ENCODE measurements at regions not wholly inside any gene's neighbourhood (a gene's known extent, or its start where the extent isn't known, plus 50 kb on each side); places are given as distances from the start of the nearest gene placed in this dataset.

- H3K9me3 Mint-ChIP-seq = no peaks in the 10 kb centered on the region
- no peaks in the 10 kb centered on the region for H3K36me3 Mint-ChIP-seq (ENCODE audit: low read depth)
- Histone ChIP-seq H3K27me3 (ENCODE audit: control insufficient read depth in 1 of 2, insufficient read depth in 2 of 2, low read length in 2 of 2) (peaks cover 6% of the 10 kb centered on the region in 2 experiments), H3K4me3 (ENCODE audit: low read length) (no peak overlapping the region), H3K4me1 (ENCODE audit: insufficient read depth, low read length) (no peaks in the 10 kb centered on the region), H3K36me3 (ENCODE audit: insufficient read depth, low read length) (no peaks in the 10 kb centered on the region), H3K9me3 (ENCODE audit: control insufficient read depth in 1 of 2, insufficient read depth in 1 of 2, low read length in 2 of 2) (no peaks in the 10 kb centered on the region), H3K27ac (ENCODE audit: low read depth in 1 of 2, low read length in 2 of 2) (no peak overlapping the region)
- intact Hi-C loops (cut with DNase I, micrococcal nuclease) = no loop called here
- CTCF ChIA-PET = no interaction called here
- POLR2A ChIA-PET = no interaction called here
- DNase-seq (peak in 3 of 14 experiments; percentile 1 to 16 (median 8)), ATAC-seq (ENCODE audit: poor library complexity) (no peak)
- H3K4me1 Mint-ChIP-seq (ENCODE audit: low read depth) = no peaks in the 10 kb centered on the region
- H3K27me3 Mint-ChIP-seq = peaks cover 14% of the 10 kb centered on the region
- no peak overlapping the region for H3K27ac Mint-ChIP-seq
- H3K4me3 Mint-ChIP-seq = no peak overlapping the region
- no peak for TF ChIP-seq CTCF (IDR thresholded peaks at IDR 0.05)
These were observed 91.6 kb downstream of the DHRS2 start for GRCh38 chr14:23727566-23728335.

- no peaks in the 10 kb centered on the region for H3K36me3 Mint-ChIP-seq (ENCODE audit: low read depth)
- intact Hi-C loops (cut with DNase I, micrococcal nuclease) = no loop called here
- Histone ChIP-seq H3K9me3 (ENCODE audit: control insufficient read depth in 1 of 2, insufficient read depth in 1 of 2, low read length in 2 of 2) (no peaks in the 10 kb centered on the region), H3K4me3 (ENCODE audit: low read length) (no peak overlapping the region), H3K4me1 (ENCODE audit: insufficient read depth, low read length) (no peaks in the 10 kb centered on the region), H3K27me3 (ENCODE audit: control insufficient read depth in 1 of 2, insufficient read depth in 2 of 2, low read length in 2 of 2) (peaks cover 6% of the 10 kb centered on the region in 2 experiments), H3K27ac (ENCODE audit: low read depth in 1 of 2, low read length in 2 of 2) (no peak overlapping the region), H3K36me3 (ENCODE audit: insufficient read depth, low read length) (no peaks in the 10 kb centered on the region)
- ATAC-seq (ENCODE audit: poor library complexity) (no peak), DNase-seq (no peak)
- peaks cover 20% of the 10 kb centered on the region for H3K27me3 Mint-ChIP-seq
- POLR2A ChIA-PET = no interaction called here
- no peak for TF ChIP-seq CTCF (IDR thresholded peaks at IDR 0.05)
- no peak overlapping the region for H3K4me3 Mint-ChIP-seq
- peaks cover 2% of the 10 kb centered on the region for H3K9me3 Mint-ChIP-seq
- CTCF ChIA-PET = no interaction called here
- no peak overlapping the region for H3K27ac Mint-ChIP-seq
- H3K4me1 Mint-ChIP-seq (ENCODE audit: low read depth) = no peaks in the 10 kb centered on the region
These were observed 92.6 kb downstream of the DHRS2 start for GRCh38 chr14:23728791-23729190.

- H3K4me1 Mint-ChIP-seq (ENCODE audit: low read depth) = no peaks in the 10 kb centered on the region
- DNase-seq (no peak), ATAC-seq (ENCODE audit: poor library complexity) (no peak)
- Histone ChIP-seq H3K9me3 (ENCODE audit: control insufficient read depth in 1 of 2, insufficient read depth in 1 of 2, low read length in 2 of 2) (no peaks in the 10 kb centered on the region), H3K4me3 (ENCODE audit: low read length) (no peak overlapping the region), H3K27me3 (ENCODE audit: control insufficient read depth in 1 of 2, insufficient read depth in 2 of 2, low read length in 2 of 2) (peaks cover 6% of the 10 kb centered on the region in 2 experiments), H3K27ac (ENCODE audit: low read depth in 1 of 2, low read length in 2 of 2) (no peak overlapping the region), H3K4me1 (ENCODE audit: insufficient read depth, low read length) (no peaks in the 10 kb centered on the region), H3K36me3 (ENCODE audit: insufficient read depth, low read length) (no peaks in the 10 kb centered on the region)
- POLR2A ChIA-PET = no interaction called here
- CTCF ChIA-PET = no interaction called here
- H3K9me3 Mint-ChIP-seq = peaks cover 6% of the 10 kb centered on the region
- intact Hi-C loops (cut with DNase I, micrococcal nuclease) = no loop called here
- TF ChIP-seq CTCF (IDR thresholded peaks at IDR 0.05) = no peak
- H3K27ac Mint-ChIP-seq = no peak overlapping the region
- H3K36me3 Mint-ChIP-seq (ENCODE audit: low read depth) = no peaks in the 10 kb centered on the region
- H3K27me3 Mint-ChIP-seq = peaks cover 20% of the 10 kb centered on the region
- H3K4me3 Mint-ChIP-seq = no peak overlapping the region
These were observed 93.7 kb downstream of the DHRS2 start for GRCh38 chr14:23729720-23730387.
